NCI-H1930 (cell line): ENCODE measurements at regions not wholly inside any gene's neighbourhood (a gene's known extent, or its start where the extent isn't known, plus 50 kb on each side); places are given as distances from the start of the nearest gene placed in this dataset.

Experiments
- DNase-seq, 2 experiments: peaks; one replicate each; lab custom pipeline; 2025; lab: John Stamatoyannopoulos, UW

DNA sequence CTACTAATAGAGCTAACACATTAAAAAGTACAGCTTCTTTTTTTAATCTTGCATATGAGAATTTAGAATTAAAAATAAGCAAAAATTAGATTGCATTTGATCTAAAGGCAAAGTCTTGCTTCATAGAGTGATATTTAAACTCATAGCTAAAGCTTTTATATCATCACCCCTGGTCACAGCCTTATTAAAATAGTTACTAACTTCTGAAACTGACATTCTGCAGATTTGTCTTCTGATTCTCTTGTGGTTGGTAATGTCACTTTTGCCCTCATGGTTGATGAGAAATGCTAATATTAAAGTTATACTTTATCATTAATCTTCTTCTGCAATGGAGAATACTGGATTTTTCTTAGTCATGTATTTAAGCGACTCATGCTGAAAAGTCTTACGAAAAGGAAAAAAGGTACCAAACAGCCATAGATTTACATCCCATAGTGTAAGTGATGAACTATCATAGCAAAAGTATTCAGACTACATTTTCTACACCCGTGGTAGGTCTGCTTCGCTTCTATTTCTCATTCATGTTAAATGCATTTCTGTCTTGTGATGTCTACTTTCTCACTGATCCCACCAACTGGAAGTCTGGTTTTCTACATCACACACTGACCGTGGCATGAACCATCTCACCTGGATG is 330.5 kb upstream of the B3GALT2 start:
- no peak for DNase-seq

DNA sequence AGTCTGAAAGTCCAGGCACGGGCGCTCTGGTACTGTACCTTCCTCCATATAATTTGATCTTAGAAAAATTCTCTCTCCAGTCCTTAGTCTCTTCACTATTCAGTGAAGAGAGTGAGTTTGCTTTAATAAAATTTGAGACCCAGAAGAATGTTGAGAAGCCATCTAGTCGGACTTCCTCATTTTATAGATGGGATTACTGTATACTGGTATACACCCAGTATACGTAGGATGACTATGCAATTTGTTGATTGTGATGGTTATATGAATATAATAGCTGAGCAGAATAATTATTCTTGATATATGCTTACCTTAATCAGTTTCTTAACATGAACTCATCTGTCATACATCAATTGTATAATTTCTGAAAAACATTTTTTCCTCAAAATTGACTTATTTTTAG is 328.0 kb upstream of the B3GALT2 start:
- DNase-seq, result no peak

DNA sequence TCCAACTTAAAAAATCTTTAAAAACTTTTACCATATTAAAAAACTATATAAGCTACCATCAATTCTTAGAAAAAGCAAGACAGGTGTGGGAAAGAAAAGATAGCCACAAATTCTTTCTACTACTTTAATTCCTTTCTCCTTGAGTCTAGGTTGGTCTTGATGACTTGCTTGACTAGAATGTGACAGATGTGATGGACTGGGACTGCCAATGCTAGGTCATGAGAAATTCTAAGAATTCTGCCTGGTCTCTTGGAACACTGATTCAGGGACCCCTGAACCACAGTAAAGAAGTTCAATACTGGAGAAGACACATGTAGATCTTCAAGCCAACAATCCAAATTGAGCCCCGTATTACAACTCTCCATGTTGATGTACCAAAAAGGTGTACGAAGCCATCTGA is 326.6 kb upstream of the B3GALT2 start:
- no peak for DNase-seq

DNA sequence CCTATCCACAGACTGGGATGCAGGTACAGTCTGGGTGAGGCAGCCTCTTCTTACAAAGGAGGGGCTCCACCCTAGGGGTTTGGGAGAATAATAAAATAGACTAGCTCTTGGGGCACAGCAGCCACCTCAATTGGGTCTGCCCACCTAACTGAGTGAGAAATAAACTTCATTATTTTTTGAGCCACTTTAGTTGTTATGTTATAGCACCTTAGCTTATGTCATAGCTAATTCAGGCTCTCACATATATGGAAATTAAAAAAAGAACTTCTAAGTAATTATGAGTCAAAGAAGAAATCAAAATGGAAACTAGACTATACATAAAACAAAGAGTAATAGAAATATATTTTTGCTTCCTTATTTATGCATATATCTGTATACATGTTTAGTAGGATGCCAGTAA is 318.5 kb upstream of the B3GALT2 start:
- DNase-seq, result no peak

DNA sequence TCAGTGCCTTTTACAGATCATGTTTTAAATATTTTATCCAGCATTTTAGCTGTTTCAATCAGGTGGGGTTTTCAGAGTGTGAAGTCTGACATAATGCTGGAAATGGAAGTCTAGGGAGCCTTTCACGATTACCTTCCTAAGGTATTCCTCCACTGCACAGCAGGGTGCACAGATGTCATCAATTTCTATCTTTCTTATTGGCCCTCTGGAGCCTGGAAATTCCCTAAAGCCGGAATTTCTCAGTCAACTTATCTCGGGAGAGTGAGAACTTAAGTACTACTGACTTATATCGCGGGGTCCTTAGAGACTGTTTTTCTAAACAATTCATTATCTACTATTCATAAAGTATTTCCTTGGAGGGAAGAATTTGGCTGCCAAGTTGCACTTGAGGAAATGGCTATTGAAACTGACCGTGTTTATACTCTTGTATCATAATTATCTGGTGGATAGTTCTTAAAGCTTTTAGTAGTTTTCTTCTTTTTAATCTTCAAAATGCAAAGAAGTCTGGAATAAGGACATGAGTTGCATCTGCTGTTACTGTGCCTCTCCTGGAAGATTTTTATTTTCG is 311.8 kb upstream of the B3GALT2 start:
- DNase-seq, result no peak

DNA sequence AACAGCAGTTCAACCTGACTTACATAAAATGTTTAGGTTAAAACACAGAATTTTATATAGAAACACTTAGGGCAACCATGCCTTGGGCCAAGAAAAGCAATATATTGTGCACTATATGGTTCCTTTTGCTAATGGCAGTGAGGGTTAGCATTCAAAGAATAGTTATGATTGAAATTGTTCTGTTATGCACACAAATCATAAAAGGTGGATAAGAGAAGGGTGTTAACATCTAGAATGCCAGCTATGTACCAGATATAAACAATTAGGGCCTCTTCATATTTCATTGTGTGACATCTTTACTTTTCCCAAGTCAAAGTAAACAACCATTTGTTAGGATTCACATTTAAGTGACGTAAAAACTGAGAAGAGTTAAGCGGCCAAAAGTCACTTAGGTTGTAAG is 308.0 kb upstream of the B3GALT2 start:
- DNase-seq, result no peak

DNA sequence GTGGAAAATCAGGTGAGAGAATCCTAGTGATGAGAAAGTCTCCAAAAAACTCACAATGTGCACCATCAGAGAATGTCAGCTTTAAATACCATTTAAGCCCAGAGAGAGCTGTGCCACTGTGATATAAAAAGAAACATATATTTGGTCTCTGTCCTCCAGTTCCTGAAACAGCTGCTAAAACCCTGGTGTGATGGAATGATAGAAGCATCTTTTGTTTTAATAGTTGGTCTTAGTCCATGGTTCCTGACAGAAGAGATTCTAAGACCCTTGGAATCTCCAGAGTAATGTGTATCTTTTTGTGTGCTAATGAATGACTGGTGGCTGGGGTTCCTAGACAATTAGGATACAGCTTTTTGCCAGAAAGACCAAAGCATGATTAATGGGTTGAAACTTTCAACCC is 302.8 kb upstream of the B3GALT2 start:
- DNase-seq, result no peak

DNA sequence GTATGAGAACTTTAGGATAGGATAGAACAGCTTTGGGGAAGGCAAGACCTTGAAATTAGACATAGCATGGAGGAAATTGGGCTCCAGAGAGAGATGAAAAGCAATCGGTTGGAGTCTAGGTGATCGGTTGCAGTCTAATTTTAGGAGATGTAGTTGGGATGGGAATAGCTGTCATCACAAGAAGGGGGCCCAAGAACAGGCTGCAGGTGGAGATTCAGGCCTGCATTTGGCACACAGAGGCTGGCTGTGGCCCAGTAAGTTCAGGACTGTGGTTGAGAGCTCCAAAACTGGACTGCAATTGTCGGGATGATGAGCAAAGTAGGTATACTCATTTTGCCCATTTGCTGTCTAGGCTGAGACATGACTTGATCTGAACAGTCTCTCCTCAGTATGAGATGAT is 301.3 kb upstream of the B3GALT2 start:
- DNase-seq, result no peak

DNA sequence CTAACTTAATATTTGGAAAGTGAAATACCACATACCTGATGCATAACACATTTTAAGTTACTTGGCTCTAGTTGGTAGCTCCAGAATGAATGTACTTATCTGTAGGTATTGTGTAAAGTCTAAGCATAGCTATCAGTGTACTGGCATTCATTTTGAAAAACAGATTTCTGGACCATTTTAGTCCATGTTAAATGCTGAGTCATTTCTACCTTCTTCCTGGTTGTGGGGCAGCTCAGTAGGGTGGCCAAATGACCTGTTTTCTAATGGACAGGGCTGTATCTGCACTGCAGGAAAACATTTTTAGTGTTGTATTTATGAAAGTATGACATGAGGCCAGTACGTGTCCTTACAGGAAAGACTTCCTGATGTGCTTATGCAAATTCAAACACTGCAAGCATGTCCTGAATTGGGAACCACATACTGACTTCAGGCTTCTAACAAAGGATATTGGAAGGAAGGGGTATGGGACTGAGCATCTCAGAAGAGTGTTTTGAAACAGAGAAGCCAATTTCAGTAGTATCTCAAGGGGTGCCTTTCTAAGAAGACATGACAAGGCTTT is 300.3 kb upstream of the B3GALT2 start:
- DNase-seq, result no peak

DNA sequence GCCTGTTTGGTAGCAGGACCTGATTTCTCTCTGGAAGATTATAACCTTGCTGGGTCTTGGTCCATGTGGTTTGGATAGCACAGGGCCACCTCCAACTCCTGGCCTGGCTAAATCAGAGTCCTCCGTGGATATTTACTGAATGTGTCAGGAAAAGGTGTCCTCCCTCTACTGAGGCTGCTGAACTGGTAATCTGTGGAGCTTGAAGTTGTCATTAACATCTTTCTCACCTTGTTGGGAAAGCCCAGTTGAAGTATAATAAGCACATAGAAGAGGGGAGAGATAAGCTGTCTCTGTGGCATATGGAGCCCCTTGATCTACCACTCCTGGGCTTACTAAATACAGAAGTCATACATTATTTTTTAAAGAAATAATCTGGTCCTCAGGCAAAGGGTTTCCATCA is 294.3 kb upstream of the B3GALT2 start:
- no peak for DNase-seq

DNA sequence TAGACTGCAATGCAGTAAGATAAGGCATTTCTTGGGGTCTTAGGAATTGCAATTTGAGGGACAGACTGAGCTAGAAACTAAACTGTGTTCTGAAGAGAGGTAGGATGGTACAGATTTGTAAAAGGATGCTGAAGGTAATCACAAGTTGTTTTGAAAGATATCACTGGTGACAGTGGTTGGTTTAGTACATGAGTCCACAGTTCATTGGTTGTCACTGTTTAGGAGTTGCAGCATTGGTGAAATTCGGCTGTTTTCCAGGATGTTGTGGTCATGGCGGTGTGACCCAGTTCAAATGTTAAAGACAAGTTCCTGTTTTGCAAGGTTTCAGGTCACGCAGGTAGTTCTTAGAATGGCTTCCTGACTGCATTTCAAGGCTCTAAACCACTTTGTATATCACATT is 292.8 kb upstream of the B3GALT2 start:
- no peak for DNase-seq

DNA sequence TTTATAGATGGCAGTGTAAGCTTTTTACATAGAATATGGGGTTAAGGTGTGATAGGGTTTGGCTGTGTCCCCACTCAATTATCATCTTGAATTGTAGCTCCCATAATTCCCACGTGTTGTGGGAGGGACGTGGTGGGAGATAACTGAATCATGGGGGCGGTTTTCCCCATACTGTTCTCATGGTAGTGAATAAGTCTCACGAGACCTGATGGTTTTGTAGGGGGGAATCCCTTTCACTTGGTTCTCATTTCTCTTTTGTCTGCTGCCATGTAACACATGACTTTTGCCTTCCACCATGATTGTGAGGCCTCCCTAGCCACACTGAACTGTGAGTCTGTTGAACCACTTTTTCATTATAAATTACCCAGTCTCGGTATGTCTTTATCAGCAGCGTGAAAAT is 290.3 kb upstream of the B3GALT2 start:
- no peak for DNase-seq

DNA sequence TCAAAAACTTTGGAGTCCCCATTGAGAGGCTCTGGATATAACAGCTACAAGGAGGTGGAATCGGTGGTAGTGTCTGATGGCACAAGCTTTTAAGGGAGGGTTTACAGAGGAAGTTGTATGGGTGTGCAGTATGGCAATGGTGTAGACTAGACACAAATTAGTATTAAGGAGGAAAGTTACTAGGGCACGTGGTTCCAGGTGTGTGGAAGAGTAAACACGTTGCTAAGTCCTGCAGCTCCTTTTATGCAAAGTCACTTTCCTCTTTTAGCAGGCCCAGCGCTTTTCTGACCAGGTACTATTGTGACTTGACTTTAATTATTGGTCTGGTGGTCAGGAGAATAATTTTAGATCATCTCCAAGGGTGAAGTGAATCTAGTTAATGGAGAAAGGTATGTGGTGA is 287.5 kb upstream of the B3GALT2 start:
- no peak for DNase-seq

DNA sequence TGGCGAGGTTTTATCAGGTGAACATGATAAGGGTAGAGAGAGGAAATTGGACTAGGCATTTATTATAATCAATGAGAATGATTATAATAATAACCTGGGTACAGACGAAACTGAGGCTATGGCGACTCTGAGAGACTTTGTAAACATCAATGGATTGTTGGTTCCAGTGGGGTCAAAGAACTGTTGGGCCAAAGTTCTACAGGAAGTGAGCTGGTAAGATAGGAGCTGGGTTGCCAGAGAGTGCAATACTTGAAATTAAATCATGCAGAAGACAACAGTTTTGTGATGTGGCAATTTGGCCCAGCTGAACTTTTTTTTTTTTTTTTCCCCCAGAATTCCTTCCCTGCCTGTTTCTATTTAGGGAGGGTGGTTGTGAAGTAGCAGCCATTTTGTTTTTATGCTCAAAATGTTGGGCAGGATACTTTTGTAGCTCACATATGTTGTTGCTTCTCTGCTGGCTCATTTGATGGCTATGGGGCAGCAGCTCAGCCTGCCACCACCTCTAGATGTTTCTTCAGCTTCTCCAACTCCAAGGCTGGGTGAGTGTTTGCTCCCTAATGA is 286.5 kb upstream of the B3GALT2 start:
- DNase-seq, result no peak

DNA sequence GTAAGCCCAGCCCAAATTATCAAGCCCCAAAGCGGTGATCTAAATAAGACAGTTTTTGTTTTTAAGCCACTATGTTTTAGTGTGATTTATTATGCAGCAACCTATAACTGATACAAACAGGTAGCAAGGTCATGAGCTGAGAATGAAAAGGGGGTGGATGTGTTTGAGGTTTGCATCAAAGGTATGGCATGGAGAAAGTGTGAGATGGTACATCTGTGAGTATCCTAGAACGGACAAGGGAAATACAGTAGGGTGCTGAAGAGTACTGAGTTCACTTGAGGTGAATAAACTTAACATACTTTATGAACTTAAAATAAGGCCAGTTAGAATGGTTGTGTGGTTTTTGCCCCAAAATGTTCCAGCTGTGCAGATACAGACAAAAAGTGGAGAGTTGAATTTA is 286.0 kb upstream of the B3GALT2 start:
- DNase-seq, result no peak

DNA sequence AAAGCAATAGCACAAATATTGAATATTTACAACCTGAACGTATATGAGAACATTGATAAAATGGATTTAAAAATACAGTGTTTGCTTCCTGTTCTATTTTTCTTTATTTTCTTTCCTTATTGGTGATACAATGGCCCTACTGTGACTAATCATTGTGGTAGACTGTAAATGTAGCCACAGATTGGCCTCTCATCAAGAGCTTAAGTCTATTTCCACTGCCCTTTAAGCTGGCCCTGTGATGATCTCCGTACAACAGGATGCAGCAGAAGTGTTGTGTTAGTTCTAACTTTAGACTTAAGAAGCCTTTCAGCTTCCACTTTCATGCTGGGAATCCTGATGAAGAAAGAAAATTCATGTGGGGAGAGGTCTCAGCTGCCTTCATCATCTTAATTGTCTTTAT is 285.6 kb upstream of the B3GALT2 start:
- DNase-seq, result no peak

DNA sequence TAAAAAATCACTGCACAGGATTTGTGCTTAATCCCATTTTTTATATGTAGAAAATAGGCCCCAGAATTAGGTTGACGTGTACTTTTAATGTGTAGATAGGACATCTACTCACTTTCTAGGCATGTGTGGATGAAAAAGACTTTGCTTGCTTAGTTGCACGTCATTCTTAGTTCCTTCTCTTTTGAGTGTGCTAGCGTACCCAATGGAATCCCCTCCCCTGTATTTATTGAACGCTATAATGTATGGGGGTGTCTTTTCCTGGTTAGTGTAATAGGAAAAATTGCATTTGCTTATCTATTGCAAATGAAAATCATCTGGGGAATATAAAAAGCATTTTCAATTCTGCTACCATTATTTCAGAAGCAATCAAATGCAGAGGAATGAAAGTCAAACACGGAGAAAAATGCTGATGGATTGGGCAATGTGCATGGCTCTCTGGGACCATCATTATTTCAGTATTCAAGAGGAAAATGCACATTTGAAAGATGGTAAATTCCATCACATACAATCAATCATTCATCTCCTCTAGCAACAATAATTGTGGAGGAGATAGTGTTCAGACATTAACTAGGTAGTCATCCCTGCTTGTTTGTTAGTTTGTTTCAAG is 277.0 kb upstream of the B3GALT2 start:
- DNase-seq, result no peak

DNA sequence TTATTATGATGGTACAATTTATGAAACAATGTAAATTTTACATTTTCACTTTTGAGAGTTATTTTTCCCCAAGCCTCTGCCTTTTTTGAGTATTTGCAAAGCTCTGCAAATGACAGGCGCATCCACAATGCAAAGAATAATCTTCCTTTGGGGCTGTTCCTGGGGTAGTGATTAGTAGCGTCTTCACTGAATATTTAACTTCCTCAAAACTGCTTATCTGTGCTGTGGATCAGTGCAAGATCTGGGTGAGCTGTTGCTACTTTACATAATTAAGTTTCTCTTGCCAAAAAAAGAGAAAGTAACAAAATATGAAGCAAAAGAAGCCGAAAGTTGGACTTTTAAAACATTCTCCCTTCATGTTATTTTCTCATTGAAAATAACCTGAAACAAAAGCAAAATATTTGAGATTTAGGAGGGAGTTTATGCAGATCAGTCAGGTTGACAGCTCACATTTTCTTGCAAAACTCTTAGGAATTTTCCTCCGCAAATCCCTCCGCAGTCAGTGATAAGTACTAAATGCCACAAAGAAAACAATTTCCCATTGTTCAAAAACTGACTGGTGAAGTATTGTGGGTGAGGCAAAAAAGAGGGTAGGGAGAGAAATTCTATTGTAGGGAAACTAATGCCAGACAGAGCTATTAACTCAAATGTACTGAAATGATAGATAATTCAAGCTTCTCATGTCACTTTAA is 276.4 kb upstream of the B3GALT2 start:
- DNase-seq, result no peak

DNA sequence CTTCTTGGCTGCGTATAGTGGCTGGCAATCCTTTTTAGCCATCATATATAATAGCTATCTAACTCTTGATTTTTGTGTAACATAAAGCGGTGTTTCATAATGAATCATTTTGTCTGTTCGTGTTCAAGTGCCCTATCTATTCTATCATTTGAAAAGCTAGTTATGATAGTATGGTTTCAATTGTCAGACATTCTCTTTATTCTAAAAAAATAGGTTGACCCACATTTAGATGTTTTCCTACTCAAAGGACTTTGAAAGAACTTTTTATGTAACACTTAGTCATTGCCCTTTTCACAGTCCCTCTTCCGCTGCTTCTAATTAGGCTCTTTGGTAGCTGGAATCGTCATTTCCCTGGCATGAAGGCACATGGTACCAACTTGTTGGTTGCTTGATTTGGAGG is 272.2 kb upstream of the B3GALT2 start:
- DNase-seq, result no peak

DNA sequence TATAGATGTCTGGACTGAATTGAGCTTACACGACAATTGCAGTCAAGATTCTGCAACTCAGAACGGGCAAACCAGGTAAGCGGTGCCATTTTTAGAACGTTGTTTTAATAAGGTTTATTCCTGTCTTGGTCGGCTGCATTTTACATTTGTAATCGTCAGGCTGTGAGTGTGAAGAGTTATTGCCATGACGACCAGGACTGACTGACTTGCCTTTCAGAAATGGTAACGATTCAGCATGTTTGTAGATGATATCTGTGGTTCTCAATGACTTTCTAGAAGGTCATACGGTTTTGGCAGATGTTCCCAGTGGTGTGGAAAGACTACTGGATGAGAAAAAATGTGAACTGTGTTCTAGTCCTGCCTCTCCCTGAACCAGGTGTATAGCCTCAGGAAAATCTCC is 271.3 kb upstream of the B3GALT2 start:
- no peak for DNase-seq

DNA sequence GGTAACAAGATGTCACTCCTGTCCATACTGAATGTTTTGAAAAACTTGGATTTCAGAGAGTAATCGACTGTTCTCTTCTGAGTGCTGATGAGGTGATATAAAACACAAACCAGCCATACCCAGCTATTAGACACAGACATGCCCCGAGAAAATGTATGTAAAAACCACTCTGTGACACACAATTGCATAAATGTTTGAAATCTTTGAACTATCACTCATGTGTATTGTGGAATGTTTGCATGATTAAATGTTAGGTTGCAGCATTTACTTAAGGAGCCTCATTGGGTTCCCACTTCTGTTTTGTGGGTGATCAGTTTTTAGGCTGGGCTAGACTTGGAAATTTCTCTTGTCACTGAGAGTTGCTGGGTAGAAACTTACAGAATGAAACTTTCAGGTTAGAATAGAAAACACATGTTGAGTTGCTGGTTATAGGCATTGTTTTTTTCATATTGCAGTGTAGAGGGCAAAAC is 270.4 kb upstream of the B3GALT2 start:
- no peak for DNase-seq

DNA sequence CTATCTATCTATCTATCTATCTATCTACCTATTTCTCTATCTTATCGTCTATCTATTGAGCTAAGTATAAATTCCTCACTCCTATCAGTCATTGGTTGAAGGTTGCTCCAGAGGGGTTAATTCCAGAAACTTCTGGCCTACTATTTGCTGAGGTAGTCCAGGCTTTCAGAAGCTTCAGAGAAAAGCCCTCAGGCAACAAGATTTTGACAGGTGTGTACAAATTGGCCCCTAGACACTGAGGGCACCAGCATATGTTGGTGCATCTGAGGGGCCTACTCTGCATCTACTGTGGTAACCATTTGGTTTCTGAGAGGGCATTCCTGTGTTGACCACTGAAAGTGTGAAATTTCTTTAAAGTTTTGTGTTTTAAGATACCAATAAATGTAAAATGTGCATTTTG is 265.2 kb upstream of the B3GALT2 start:
- no peak for DNase-seq

DNA sequence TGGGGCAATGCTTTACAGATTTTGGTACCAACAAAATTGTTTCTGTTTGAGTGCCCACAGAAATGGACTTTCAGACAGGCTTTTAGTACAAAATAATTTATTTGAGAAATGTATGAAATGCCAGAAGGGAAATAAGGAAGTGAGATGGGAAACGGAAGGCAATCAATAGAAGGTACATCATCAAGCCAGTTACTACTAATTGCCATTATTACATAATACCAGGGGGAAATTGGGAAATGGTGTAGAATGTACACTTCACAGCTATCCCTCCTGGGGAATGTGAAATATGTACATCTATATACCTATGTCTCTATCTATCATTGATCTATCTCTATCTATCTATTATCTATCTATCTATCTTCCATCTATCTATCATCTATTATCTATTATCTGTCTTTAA is 264.6 kb upstream of the B3GALT2 start:
- DNase-seq, result no peak
